ENCODE measurements at regions not wholly inside any gene's neighbourhood (a gene's known extent, or its start where the extent isn't known, plus 50 kb on each side); places are given as distances from the start of the nearest gene placed in this dataset.

GRCh38 chr12:116484807-116485206 lies 74.4 kb upstream of the MAP1LC3B2 start:
- no peak for DNase-seq (ENCODE audit: low read depth)

GRCh38 chr12:116489116-116489515 lies 70.1 kb upstream of the MAP1LC3B2 start:
- no peak for DNase-seq (ENCODE audit: low read depth)

- DNase-seq (ENCODE audit: low read depth): no peak
Measured at GRCh38 chr12:116490471-116490870, 68.7 kb upstream of the MAP1LC3B2 start.

GRCh38 chr12:116492703-116493324 lies 66.4 kb upstream of the MAP1LC3B2 start:
- no peak for DNase-seq (ENCODE audit: low read depth)

- no peak for DNase-seq (ENCODE audit: low read depth)
Measured at GRCh38 chr12:116495260-116495659, 63.9 kb upstream of the MAP1LC3B2 start.

GRCh38 chr12:116497051-116497591 lies 62.1 kb upstream of the MAP1LC3B2 start:
- no peak for DNase-seq (ENCODE audit: low read depth)

- no peak for DNase-seq (ENCODE audit: low read depth)
Measured at GRCh38 chr12:116498471-116498870, 60.7 kb upstream of the MAP1LC3B2 start.

- DNase-seq (ENCODE audit: low read depth): no peak
Measured at GRCh38 chr12:116502141-116502725, 56.9 kb upstream of the MAP1LC3B2 start.

GRCh38 chr12:116502989-116503496 lies 56.1 kb upstream of the MAP1LC3B2 start:
- no peak for DNase-seq (ENCODE audit: low read depth)

- no peak for DNase-seq (ENCODE audit: low read depth)
Measured at GRCh38 chr12:116504438-116504837, 54.7 kb upstream of the MAP1LC3B2 start.

- DNase-seq (ENCODE audit: low read depth): no peak
Measured at GRCh38 chr12:116506697-116507064, 52.5 kb upstream of the MAP1LC3B2 start.

- DNase-seq (ENCODE audit: low read depth): peak; percentile 8
Measured at GRCh38 chr12:116508145-116509121, 50.7 kb upstream of the MAP1LC3B2 start.

Data from stimulated activated CD8-positive, alpha-beta memory T cell treated with anti-CD3 and anti-CD28 coated beads, Interleukin-7, amount 100 ng/mL, for 24 hours (primary cell).